HepG2 (cell line): ENCODE measurements at regions not wholly inside any gene's neighbourhood (a gene's known extent, or its start where the extent isn't known, plus 50 kb on each side); places are given as distances from the start of the nearest gene placed in this dataset.

Experiments
- HNF4G ChIP-seq, 2 experiments: sonication (generic) in 1 of 2; formaldehyde crosslinking in 1 of 2; IDR thresholded peaks; 2 replicates each; pipeline versions ENCODE4 v1.4.0 to v1.6.1; 2011 to 2020; ENCODE audit warnings: borderline replicate concordance in 2 of 2, low read depth in 2 of 2, mild to moderate bottlenecking in 2 of 2, low read length in 1 of 2, missing genetic modification reagents in 1 of 2, moderate library complexity in 1 of 2
- NR0B2 ChIP-seq: sonication (generic); formaldehyde crosslinking; IDR thresholded peaks from 2 replicates; pipeline ENCODE4 v1.4.0; 2020; ENCODE audit warnings: mild to moderate bottlenecking, missing genetic modification reagents
- RAD51 ChIP-seq: fragments of 450-650 bp; IDR thresholded peaks from 2 replicates; pipeline ENCODE4 v1.6.1; 2016; ENCODE audit warnings: borderline replicate concordance
- ZNF407 ChIP-seq: sonication (generic); formaldehyde crosslinking; IDR thresholded peaks from one replicate; pipeline ENCODE4 v1.5.1; 2020; ENCODE audit warnings: mild to moderate bottlenecking, missing genetic modification reagents; ENCODE audit errors: not compliant biosample characterization
- TF ChIP-seq, protein P1 (sequence below): sonication (generic); formaldehyde crosslinking; IDR thresholded peaks from 2 replicates; pipeline ENCODE4 v1.5.0; 2020; ENCODE audit warnings: mild to moderate bottlenecking, missing genetic modification reagents, moderate library complexity

DNA sequence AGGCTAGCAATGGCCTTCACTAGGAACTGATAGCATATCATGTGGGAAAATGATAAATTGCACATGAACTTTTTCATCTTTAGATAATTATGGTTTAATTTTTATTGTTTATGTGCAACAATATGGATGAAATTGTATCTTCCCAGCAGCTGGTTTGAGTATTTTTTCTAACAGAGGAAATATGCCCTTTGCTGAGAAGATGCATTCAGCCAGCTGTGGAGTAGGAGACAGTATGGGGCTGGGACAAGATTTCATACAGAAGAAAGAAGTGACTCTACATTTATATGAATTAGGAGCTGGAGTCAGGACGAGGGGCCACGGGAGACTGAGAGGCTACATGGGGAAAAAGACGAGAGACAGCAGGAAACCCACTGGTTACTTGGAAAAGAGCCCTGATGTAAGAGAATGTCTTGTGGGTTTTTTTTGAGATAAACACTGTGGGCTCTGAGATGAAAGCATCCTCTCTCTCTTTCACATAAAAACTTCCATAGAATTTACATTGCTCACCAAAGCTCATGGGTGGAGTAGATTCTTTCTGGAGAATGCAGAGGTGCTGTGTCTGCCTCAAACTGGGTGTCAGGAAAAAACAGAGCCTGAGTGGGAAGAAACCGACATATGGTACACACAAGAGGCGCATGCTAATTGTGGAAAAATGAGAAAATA is 115.2 kb upstream of the PDZRN3 start:
- TF ChIP-seq, protein P1, sequence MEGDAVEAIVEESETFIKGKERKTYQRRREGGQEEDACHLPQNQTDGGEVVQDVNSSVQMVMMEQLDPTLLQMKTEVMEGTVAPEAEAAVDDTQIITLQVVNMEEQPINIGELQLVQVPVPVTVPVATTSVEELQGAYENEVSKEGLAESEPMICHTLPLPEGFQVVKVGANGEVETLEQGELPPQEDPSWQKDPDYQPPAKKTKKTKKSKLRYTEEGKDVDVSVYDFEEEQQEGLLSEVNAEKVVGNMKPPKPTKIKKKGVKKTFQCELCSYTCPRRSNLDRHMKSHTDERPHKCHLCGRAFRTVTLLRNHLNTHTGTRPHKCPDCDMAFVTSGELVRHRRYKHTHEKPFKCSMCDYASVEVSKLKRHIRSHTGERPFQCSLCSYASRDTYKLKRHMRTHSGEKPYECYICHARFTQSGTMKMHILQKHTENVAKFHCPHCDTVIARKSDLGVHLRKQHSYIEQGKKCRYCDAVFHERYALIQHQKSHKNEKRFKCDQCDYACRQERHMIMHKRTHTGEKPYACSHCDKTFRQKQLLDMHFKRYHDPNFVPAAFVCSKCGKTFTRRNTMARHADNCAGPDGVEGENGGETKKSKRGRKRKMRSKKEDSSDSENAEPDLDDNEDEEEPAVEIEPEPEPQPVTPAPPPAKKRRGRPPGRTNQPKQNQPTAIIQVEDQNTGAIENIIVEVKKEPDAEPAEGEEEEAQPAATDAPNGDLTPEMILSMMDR (CRISPR knock-in tag): no peak
- TF ChIP-seq RAD51 (no peak), NR0B2 (CRISPR knock-in tag) (no peak), ZNF407 (CRISPR knock-in tag) (no peak), HNF4G (IDR thresholded peaks at IDR 0.05; ENCODE audit: borderline replicate concordance, low read depth, low read length) (no peak), HNF4G (CRISPR knock-in tag; IDR thresholded peaks at IDR 0.05; ENCODE audit: borderline replicate concordance, low read depth) (no peak)
